H4 (cell line): ENCODE measurements at regions not wholly inside any gene's neighbourhood (a gene's known extent, or its start where the extent isn't known, plus 50 kb on each side); places are given as distances from the start of the nearest gene placed in this dataset.
A peak's percentile ranks its signal among the peaks of the same experiment; 100 is the strongest.
"Not testable (repeated sequence)": the region's sequence is repeated elsewhere in the genome, so short reads cannot be mapped to it uniquely, and the experiment has no call there.

ENCODE experiments used
- DNase-seq: peaks from one replicate; pipeline ENCODE4 v3.0.0-alpha.2; 2015; ENCODE audit warnings: low spot score

GRCh38 chr9:75197561-75197960, 109.2 kb downstream of the OSTF1 start:
- peak; percentile 14 for DNase-seq

GRCh38 chr9:75198436-75198835, 110.1 kb downstream of the OSTF1 start:
- no peak for DNase-seq

- no peak for DNase-seq
These were observed 112.7 kb downstream of the OSTF1 start for GRCh38 chr9:75200892-75201470.

GRCh38 chr9:75201480-75202209, 113.3 kb downstream of the OSTF1 start:
- DNase-seq = no peak

GRCh38 chr9:75207997-75208396, 119.7 kb downstream of the OSTF1 start:
- DNase-seq = not testable (repeated sequence)

GRCh38 chr9:75210215-75210614, 121.9 kb downstream of the OSTF1 start:
- DNase-seq = no peak

- no peak for DNase-seq
These were observed 125.5 kb downstream of the OSTF1 start for GRCh38 chr9:75213765-75214164.

- no peak for DNase-seq
These were observed 138.3 kb downstream of the OSTF1 start for GRCh38 chr9:75226403-75227139.

GRCh38 chr9:75228893-75229292, 140.6 kb downstream of the OSTF1 start:
- DNase-seq = no peak

GRCh38 chr9:75229605-75230332, 141.5 kb downstream of the OSTF1 start:
- DNase-seq = peak; percentile 73

- no peak for DNase-seq
These were observed 142.2 kb downstream of the OSTF1 start for GRCh38 chr9:75230469-75230868.

- no peak for DNase-seq
These were observed 142.9 kb downstream of the OSTF1 start for GRCh38 chr9:75231167-75231566.

- no peak for DNase-seq
These were observed 144.7 kb downstream of the OSTF1 start for GRCh38 chr9:75233011-75233410.

GRCh38 chr9:75235632-75236031, 147.3 kb downstream of the OSTF1 start:
- peak; percentile 13 for DNase-seq

- DNase-seq = peak; percentile 77
These were observed 150.1 kb downstream of the OSTF1 start for GRCh38 chr9:75238311-75238976.

- peak; percentile 84 for DNase-seq
These were observed 150.9 kb downstream of the OSTF1 start for GRCh38 chr9:75239176-75239575.

GRCh38 chr9:75242426-75242825, 154.1 kb downstream of the OSTF1 start:
- no peak for DNase-seq

- no peak for DNase-seq
These were observed 158.6 kb downstream of the OSTF1 start for GRCh38 chr9:75246949-75247348.

- DNase-seq = peak; percentile 36
These were observed 177.2 kb downstream of the OSTF1 start for GRCh38 chr9:75265525-75265972.

GRCh38 chr9:75269197-75269596, 180.9 kb downstream of the OSTF1 start:
- no peak for DNase-seq

- not testable (repeated sequence) for DNase-seq
These were observed 184.7 kb downstream of the OSTF1 start for GRCh38 chr9:75273055-75273454.

GRCh38 chr9:75274781-75275180, 186.5 kb downstream of the OSTF1 start:
- DNase-seq = no peak
